ENCODE measurements at regions not wholly inside any gene's neighbourhood (a gene's known extent, or its start where the extent isn't known, plus 50 kb on each side); places are given as distances from the start of the nearest gene placed in this dataset.
"Not testable (repeated sequence)": the region's sequence is repeated elsewhere in the genome, so short reads cannot be mapped to it uniquely, and the experiment has no call there.

GRCh38 chr7:82650095-82650494 is 206.5 kb upstream of the CACNA2D1 start:
- TF ChIP-seq POLR2A, CTCF (IDR thresholded peaks at IDR 0.05): not testable (repeated sequence)

Measured in uterus (tissue), 2 donors.